Activated CD8-positive, alpha-beta T cell treated with anti-CD3 and anti-CD28 coated beads, Interleukin-2, amount 10 ng/mL, durations not matched to agents 7 days and 5 days (primary cell): ENCODE measurements at regions not wholly inside any gene's neighbourhood (a gene's known extent, or its start where the extent isn't known, plus 50 kb on each side); places are given as distances from the start of the nearest gene placed in this dataset.

Experiments
- ATAC-seq: fragments of 150-1000 bp; cut with Tn5 transposase; one replicate; pipeline ENCODE4 v1.10.0; 2021; ENCODE audit warnings: moderate library complexity
- CTCF ChIA-PET: fragments of 350-600 bp; sonication (Branson Sonifier 250); formaldehyde crosslinking; loops from one replicate; lab custom pipeline; 2021; ENCODE audit warnings: antibody characterized with exemption; lab: Charles Lee
- POLR2A ChIA-PET: fragments of 350-600 bp; sonication (Branson Sonifier 250); formaldehyde crosslinking; loops from one replicate; lab custom pipeline; 2021; ENCODE audit warnings: antibody characterized with exemption; lab: Charles Lee
- DNase-seq: peaks from one replicate; pipeline ENCODE4 v3.0.0-alpha.2; 2020
- H3K27ac Mint-ChIP-seq: one replicate; pipeline ENCODE4 v1.8.0; 2021; ENCODE audit warnings: mild to moderate bottlenecking, mixed read lengths
- H3K27me3 Mint-ChIP-seq: one replicate; pipeline ENCODE4 v1.8.0; 2021; ENCODE audit warnings: low read depth, mixed read lengths
- H3K36me3 Mint-ChIP-seq: one replicate; pipeline ENCODE4 v1.8.0; 2021; ENCODE audit warnings: low read depth, mixed read lengths
- H3K4me1 Mint-ChIP-seq: one replicate; pipeline ENCODE4 v1.8.0; 2021; ENCODE audit warnings: low read depth, mixed read lengths
- H3K4me3 Mint-ChIP-seq: one replicate; pipeline ENCODE4 v1.8.0; 2021; ENCODE audit warnings: mild to moderate bottlenecking, mixed read lengths
- H3K9me3 Mint-ChIP-seq: one replicate; pipeline ENCODE4 v1.8.0; 2022; ENCODE audit warnings: mixed read lengths; ENCODE audit not compliant: insufficient read depth

GRCh38 chr6:122145246-122145645, 254.2 kb upstream of the HSF2 start:
- no peaks in the 10 kb centered on the region for H3K36me3 Mint-ChIP-seq
- no peaks in the 10 kb centered on the region for H3K4me1 Mint-ChIP-seq
- ATAC-seq (no peak), DNase-seq (no peak)
- ChIA-PET CTCF (no interaction called here), POLR2A (no interaction called here)
- H3K4me3 Mint-ChIP-seq: no peak overlapping the region
- no peaks in the 10 kb centered on the region for H3K27me3 Mint-ChIP-seq
- no peak overlapping the region for H3K27ac Mint-ChIP-seq
- H3K9me3 Mint-ChIP-seq: no peaks in the 10 kb centered on the region

- Mint-ChIP-seq H3K4me3 (no peak overlapping the region), H3K9me3 (no peaks in the 10 kb centered on the region), H3K4me1 (no peaks in the 10 kb centered on the region), H3K27ac (no peak overlapping the region), H3K36me3 (no peaks in the 10 kb centered on the region), H3K27me3 (no peaks in the 10 kb centered on the region)
- ATAC-seq (no peak), DNase-seq (no peak)
- ChIA-PET POLR2A (no interaction called here), CTCF (no interaction called here)
These were observed 253.7 kb upstream of the HSF2 start for GRCh38 chr6:122145741-122146240.

- CTCF ChIA-PET: no interaction called here
- Mint-ChIP-seq H3K9me3 (no peaks in the 10 kb centered on the region), H3K27ac (no peak overlapping the region), H3K4me1 (no peaks in the 10 kb centered on the region), H3K36me3 (no peaks in the 10 kb centered on the region), H3K27me3 (no peaks in the 10 kb centered on the region), H3K4me3 (no peak overlapping the region)
- ATAC-seq (no peak), DNase-seq (no peak)
- POLR2A ChIA-PET: no interaction called here
These were observed 252.2 kb upstream of the HSF2 start for GRCh38 chr6:122147291-122147690.

- Mint-ChIP-seq H3K4me3 (no peak overlapping the region), H3K9me3 (no peaks in the 10 kb centered on the region), H3K36me3 (no peaks in the 10 kb centered on the region), H3K27ac (no peak overlapping the region), H3K4me1 (no peaks in the 10 kb centered on the region), H3K27me3 (no peaks in the 10 kb centered on the region)
- ATAC-seq: no peak
- no peak for DNase-seq
- ChIA-PET CTCF (no interaction called here), POLR2A (no interaction called here)
These were observed 248.4 kb upstream of the HSF2 start for GRCh38 chr6:122151066-122151465.

- H3K27ac Mint-ChIP-seq: no peak overlapping the region
- ATAC-seq (no peak), DNase-seq (no peak)
- no peaks in the 10 kb centered on the region for H3K9me3 Mint-ChIP-seq
- H3K4me1 Mint-ChIP-seq: no peaks in the 10 kb centered on the region
- no peak overlapping the region for H3K4me3 Mint-ChIP-seq
- no peaks in the 10 kb centered on the region for H3K36me3 Mint-ChIP-seq
- ChIA-PET POLR2A (no interaction called here), CTCF (no interaction called here)
- H3K27me3 Mint-ChIP-seq: no peaks in the 10 kb centered on the region
These were observed 247.7 kb upstream of the HSF2 start for GRCh38 chr6:122151763-122152162.

GRCh38 chr6:122153557-122153956, 245.9 kb upstream of the HSF2 start:
- no peak overlapping the region for H3K4me3 Mint-ChIP-seq
- no peaks in the 10 kb centered on the region for H3K36me3 Mint-ChIP-seq
- ATAC-seq: no peak
- no peaks in the 10 kb centered on the region for H3K27me3 Mint-ChIP-seq
- no peaks in the 10 kb centered on the region for H3K4me1 Mint-ChIP-seq
- CTCF ChIA-PET: no interaction called here
- DNase-seq: no peak
- POLR2A ChIA-PET: no interaction called here
- no peak overlapping the region for H3K27ac Mint-ChIP-seq
- H3K9me3 Mint-ChIP-seq: no peaks in the 10 kb centered on the region

GRCh38 chr6:122154155-122154554, 245.3 kb upstream of the HSF2 start:
- Mint-ChIP-seq H3K4me1 (no peaks in the 10 kb centered on the region), H3K27me3 (no peaks in the 10 kb centered on the region), H3K9me3 (no peaks in the 10 kb centered on the region), H3K36me3 (no peaks in the 10 kb centered on the region), H3K27ac (no peak overlapping the region), H3K4me3 (no peak overlapping the region)
- ATAC-seq (no peak), DNase-seq (no peak)
- CTCF ChIA-PET: no interaction called here
- POLR2A ChIA-PET: no interaction called here

GRCh38 chr6:122154912-122155575, 244.4 kb upstream of the HSF2 start:
- Mint-ChIP-seq H3K27ac (no peak overlapping the region), H3K27me3 (no peaks in the 10 kb centered on the region), H3K4me1 (no peaks in the 10 kb centered on the region), H3K9me3 (no peaks in the 10 kb centered on the region), H3K36me3 (no peaks in the 10 kb centered on the region), H3K4me3 (no peak overlapping the region)
- ATAC-seq (no peak), DNase-seq (no peak)
- CTCF ChIA-PET: no interaction called here
- POLR2A ChIA-PET: no interaction called here

- ATAC-seq (no peak), DNase-seq (no peak)
- no peaks in the 10 kb centered on the region for H3K27me3 Mint-ChIP-seq
- POLR2A ChIA-PET: no interaction called here
- CTCF ChIA-PET: interaction anchor here (1.0 kb wide), 1 partner anchor 9 kb away, joined by 3 read pairs; no protein-coding TSS in a partner anchor
- no peak overlapping the region for H3K27ac Mint-ChIP-seq
- no peaks in the 10 kb centered on the region for H3K36me3 Mint-ChIP-seq
- no peak overlapping the region for H3K4me3 Mint-ChIP-seq
- no peaks in the 10 kb centered on the region for H3K4me1 Mint-ChIP-seq
- H3K9me3 Mint-ChIP-seq: no peaks in the 10 kb centered on the region
These were observed 238.3 kb upstream of the HSF2 start for GRCh38 chr6:122161136-122161535.

- DNase-seq (no peak), ATAC-seq (no peak)
- no peak overlapping the region for H3K27ac Mint-ChIP-seq
- H3K4me3 Mint-ChIP-seq: no peak overlapping the region
- H3K9me3 Mint-ChIP-seq: no peaks in the 10 kb centered on the region
- ChIA-PET POLR2A (no interaction called here), CTCF (no interaction called here)
- no peaks in the 10 kb centered on the region for H3K36me3 Mint-ChIP-seq
- H3K4me1 Mint-ChIP-seq: no peaks in the 10 kb centered on the region
- no peaks in the 10 kb centered on the region for H3K27me3 Mint-ChIP-seq
These were observed 234.4 kb upstream of the HSF2 start for GRCh38 chr6:122165014-122165413.

- no peaks in the 10 kb centered on the region for H3K4me1 Mint-ChIP-seq
- DNase-seq (no peak), ATAC-seq (no peak)
- ChIA-PET POLR2A (no interaction called here), CTCF (interaction anchor here (0.7 kb wide), 1 partner anchor 10 kb away, joined by 3 read pairs; no protein-coding TSS in a partner anchor)
- no peaks in the 10 kb centered on the region for H3K9me3 Mint-ChIP-seq
- no peak overlapping the region for H3K4me3 Mint-ChIP-seq
- no peaks in the 10 kb centered on the region for H3K36me3 Mint-ChIP-seq
- no peaks in the 10 kb centered on the region for H3K27me3 Mint-ChIP-seq
- no peak overlapping the region for H3K27ac Mint-ChIP-seq
These were observed 229.2 kb upstream of the HSF2 start for GRCh38 chr6:122170274-122170673.

- H3K4me1 Mint-ChIP-seq: no peaks in the 10 kb centered on the region
- ChIA-PET POLR2A (no interaction called here), CTCF (no interaction called here)
- no peak overlapping the region for H3K4me3 Mint-ChIP-seq
- no peaks in the 10 kb centered on the region for H3K36me3 Mint-ChIP-seq
- no peaks in the 10 kb centered on the region for H3K9me3 Mint-ChIP-seq
- no peaks in the 10 kb centered on the region for H3K27me3 Mint-ChIP-seq
- no peak overlapping the region for H3K27ac Mint-ChIP-seq
- DNase-seq: no peak
- no peak for ATAC-seq
These were observed 220.5 kb upstream of the HSF2 start for GRCh38 chr6:122178988-122179387.

GRCh38 chr6:122180132-122180531, 219.3 kb upstream of the HSF2 start:
- Mint-ChIP-seq H3K36me3 (no peaks in the 10 kb centered on the region), H3K4me3 (no peak overlapping the region), H3K27ac (no peak overlapping the region), H3K4me1 (no peaks in the 10 kb centered on the region), H3K27me3 (no peaks in the 10 kb centered on the region), H3K9me3 (no peaks in the 10 kb centered on the region)
- ChIA-PET CTCF (no interaction called here), POLR2A (no interaction called here)
- no peak for DNase-seq
- ATAC-seq: no peak
